ENCODE measurements at regions not wholly inside any gene's neighbourhood (a gene's known extent, or its start where the extent isn't known, plus 50 kb on each side); places are given as distances from the start of the nearest gene placed in this dataset.

DNA sequence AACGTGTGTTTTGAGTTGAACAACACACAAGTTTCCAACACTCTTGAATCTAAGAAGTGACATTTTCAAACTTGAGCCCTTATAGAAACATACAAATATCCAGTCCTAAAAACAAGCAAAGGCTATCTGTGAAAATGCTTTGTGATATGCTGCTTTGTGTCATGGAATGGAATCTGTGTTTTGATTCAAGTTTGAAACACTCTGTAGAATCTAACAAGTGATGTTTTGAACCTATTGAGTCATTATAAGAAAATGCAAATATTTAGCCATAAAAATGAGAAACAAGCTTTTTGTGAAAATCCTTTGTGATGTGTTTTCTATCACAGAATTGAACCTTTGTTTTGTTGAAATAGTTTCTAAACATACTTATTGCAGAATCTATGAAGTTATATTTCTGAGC lies 105.7 kb upstream of the VPREB1 start:
- no peaks in the 10 kb centered on the region for H3K36me3 Mint-ChIP-seq (ENCODE audit: unreplicated experiment)
- no peak for DNase-seq (ENCODE audit: extremely low spot score, unreplicated experiment)
- TF ChIP-seq, protein P1, sequence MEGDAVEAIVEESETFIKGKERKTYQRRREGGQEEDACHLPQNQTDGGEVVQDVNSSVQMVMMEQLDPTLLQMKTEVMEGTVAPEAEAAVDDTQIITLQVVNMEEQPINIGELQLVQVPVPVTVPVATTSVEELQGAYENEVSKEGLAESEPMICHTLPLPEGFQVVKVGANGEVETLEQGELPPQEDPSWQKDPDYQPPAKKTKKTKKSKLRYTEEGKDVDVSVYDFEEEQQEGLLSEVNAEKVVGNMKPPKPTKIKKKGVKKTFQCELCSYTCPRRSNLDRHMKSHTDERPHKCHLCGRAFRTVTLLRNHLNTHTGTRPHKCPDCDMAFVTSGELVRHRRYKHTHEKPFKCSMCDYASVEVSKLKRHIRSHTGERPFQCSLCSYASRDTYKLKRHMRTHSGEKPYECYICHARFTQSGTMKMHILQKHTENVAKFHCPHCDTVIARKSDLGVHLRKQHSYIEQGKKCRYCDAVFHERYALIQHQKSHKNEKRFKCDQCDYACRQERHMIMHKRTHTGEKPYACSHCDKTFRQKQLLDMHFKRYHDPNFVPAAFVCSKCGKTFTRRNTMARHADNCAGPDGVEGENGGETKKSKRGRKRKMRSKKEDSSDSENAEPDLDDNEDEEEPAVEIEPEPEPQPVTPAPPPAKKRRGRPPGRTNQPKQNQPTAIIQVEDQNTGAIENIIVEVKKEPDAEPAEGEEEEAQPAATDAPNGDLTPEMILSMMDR (IDR thresholded peaks at IDR 0.05), result no peak
- H3K27ac Mint-ChIP-seq (ENCODE audit: unreplicated experiment), result no peak overlapping the region
- H3K4me1 Mint-ChIP-seq (ENCODE audit: unreplicated experiment), result no peaks in the 10 kb centered on the region
- H3K27me3 Mint-ChIP-seq (ENCODE audit: unreplicated experiment), result peaks cover 57% of the 10 kb centered on the region
- no peaks in the 10 kb centered on the region for H3K9me3 Mint-ChIP-seq (ENCODE audit: unreplicated experiment)
- no peak overlapping the region for H3K4me3 Mint-ChIP-seq (ENCODE audit: unreplicated experiment)

DNA sequence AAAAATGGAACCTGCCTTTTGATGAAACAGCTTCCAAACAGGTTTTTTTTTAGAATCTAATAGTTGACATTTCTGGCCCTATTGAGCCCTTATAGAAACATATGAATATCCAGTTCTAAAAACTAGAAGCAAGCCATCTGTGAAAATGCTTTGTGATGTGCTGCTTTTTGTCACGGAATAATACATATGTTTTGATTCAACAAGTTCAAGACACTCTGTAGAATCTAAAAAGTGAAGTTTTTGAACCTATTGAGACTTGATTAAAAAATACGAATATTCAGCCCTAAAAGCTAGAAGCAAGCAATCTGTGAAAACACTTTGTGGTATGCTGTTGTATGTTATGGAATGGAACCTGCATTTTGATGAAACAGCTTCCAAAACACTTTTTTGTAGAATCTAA lies 106.7 kb upstream of the VPREB1 start:
- no peak for DNase-seq (ENCODE audit: extremely low spot score, unreplicated experiment)
- TF ChIP-seq, protein P1 (IDR thresholded peaks at IDR 0.05), result no peak
- no peaks in the 10 kb centered on the region for H3K4me1 Mint-ChIP-seq (ENCODE audit: unreplicated experiment)
- peaks cover 50% of the 10 kb centered on the region for H3K27me3 Mint-ChIP-seq (ENCODE audit: unreplicated experiment)
- H3K9me3 Mint-ChIP-seq (ENCODE audit: unreplicated experiment), result no peaks in the 10 kb centered on the region
- H3K36me3 Mint-ChIP-seq (ENCODE audit: unreplicated experiment), result no peaks in the 10 kb centered on the region
- no peak overlapping the region for H3K27ac Mint-ChIP-seq (ENCODE audit: unreplicated experiment)
- no peak overlapping the region for H3K4me3 Mint-ChIP-seq (ENCODE audit: unreplicated experiment)

DNA sequence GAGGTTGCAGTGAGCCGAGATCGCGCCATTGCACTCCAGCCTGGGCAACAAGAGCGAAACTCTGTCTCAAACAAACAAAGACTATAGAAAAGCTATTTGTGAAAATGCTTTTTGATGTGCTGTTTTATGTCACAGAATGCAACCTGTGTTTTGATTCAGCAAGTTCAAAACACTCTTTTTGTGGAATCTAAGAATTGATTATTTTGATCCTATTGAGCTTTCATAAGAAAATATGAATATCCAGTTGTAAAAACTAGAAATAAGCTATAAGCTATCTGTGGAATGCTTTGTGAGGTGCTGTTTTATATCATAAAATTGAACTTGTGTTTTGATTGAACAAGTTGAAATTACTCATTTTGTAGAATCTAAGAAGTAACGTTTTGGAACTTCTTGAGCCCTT lies 110.7 kb upstream of the VPREB1 start:
- DNase-seq (ENCODE audit: extremely low spot score, unreplicated experiment), result no peak
- H3K27me3 Mint-ChIP-seq (ENCODE audit: unreplicated experiment), result peaks cover 33% of the 10 kb centered on the region
- H3K9me3 Mint-ChIP-seq (ENCODE audit: unreplicated experiment), result no peaks in the 10 kb centered on the region
- H3K4me1 Mint-ChIP-seq (ENCODE audit: unreplicated experiment), result no peaks in the 10 kb centered on the region
- H3K36me3 Mint-ChIP-seq (ENCODE audit: unreplicated experiment), result no peaks in the 10 kb centered on the region
- H3K27ac Mint-ChIP-seq (ENCODE audit: unreplicated experiment), result no peak overlapping the region
- no peak overlapping the region for H3K4me3 Mint-ChIP-seq (ENCODE audit: unreplicated experiment)
- TF ChIP-seq, protein P1 (IDR thresholded peaks at IDR 0.05), result no peak

DNA sequence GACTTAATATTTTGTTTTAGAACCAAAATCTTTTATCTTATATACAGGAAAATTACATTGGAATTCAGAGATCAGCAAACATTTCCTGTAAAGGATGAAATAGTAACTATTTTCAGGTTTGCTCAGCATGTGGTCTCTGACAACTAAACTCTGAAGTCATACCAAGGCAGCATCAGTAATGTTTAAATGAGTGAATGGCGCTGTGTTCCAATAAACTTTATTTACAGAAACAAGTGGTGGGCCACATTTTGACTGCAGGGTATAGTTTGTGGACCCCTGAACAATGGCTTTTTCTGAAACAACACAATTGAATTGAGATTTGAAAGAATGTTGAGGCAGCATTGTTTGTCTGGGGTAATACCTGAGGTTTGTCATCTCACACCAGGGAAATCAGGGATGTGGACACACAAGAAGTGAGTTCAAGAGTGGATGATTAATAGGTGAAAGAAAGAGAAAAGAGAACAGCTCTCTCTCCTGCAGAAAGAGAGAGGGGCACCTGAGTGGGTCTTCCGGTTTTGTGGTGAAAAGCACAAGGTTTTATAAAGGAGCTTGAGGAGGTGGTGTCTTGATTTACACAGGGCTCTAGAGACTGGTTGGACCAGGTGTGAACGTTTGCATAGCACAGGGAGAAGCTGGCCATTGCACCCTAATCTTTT lies 113.5 kb upstream of the VPREB1 start:
- Mint-ChIP-seq H3K4me3 (ENCODE audit: unreplicated experiment) (no peak overlapping the region), H3K27me3 (ENCODE audit: unreplicated experiment) (peaks cover 38% of the 10 kb centered on the region), H3K9me3 (ENCODE audit: unreplicated experiment) (no peaks in the 10 kb centered on the region), H3K4me1 (ENCODE audit: unreplicated experiment) (no peaks in the 10 kb centered on the region), H3K36me3 (ENCODE audit: unreplicated experiment) (no peaks in the 10 kb centered on the region), H3K27ac (ENCODE audit: unreplicated experiment) (no peak overlapping the region)
- TF ChIP-seq, protein P1 (IDR thresholded peaks at IDR 0.05), result no peak
- DNase-seq (ENCODE audit: extremely low spot score, unreplicated experiment), result no peak

DNA sequence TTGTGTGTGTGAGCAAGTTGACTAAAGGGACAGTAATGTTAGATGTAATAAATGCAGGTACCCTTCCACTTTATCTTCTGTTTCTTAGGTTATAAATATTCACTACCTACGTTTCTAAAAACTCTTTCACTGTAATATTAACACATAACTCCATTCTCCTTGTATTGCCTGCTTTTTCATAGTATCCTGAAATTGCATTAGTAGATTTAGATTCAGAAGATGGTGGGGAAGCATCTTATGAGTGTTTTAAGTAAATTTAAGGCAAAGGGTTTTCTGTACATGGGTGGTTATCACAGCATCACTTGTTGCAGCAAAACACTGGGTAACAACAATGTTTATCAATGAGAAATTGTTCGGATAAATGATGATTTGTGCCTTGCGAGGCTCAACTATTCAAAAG lies 115.2 kb upstream of the VPREB1 start:
- Mint-ChIP-seq H3K27ac (ENCODE audit: unreplicated experiment) (no peak overlapping the region), H3K4me3 (ENCODE audit: unreplicated experiment) (no peak overlapping the region), H3K36me3 (ENCODE audit: unreplicated experiment) (no peaks in the 10 kb centered on the region), H3K27me3 (ENCODE audit: unreplicated experiment) (peaks cover 38% of the 10 kb centered on the region), H3K4me1 (ENCODE audit: unreplicated experiment) (no peaks in the 10 kb centered on the region), H3K9me3 (ENCODE audit: unreplicated experiment) (no peaks in the 10 kb centered on the region)
- TF ChIP-seq, protein P1 (IDR thresholded peaks at IDR 0.05), result no peak
- no peak for DNase-seq (ENCODE audit: extremely low spot score, unreplicated experiment)

Data from osteocyte (in vitro differentiated cells).